SK-N-SH treated with all-trans-retinoic acid at 6 μM for 48 hours (cell line): ENCODE measurements at regions not wholly inside any gene's neighbourhood (a gene's known extent, or its start where the extent isn't known, plus 50 kb on each side); places are given as distances from the start of the nearest gene placed in this dataset.

Experiments used
- ATAC-seq: fragments of 200-7000 bp; cut with Tn5 transposase; 3 replicates; pipeline ENCODE4 v1.9.1; 2020; ENCODE audit warnings: mild to moderate bottlenecking, moderate library complexity
- ARNTL ChIP-seq: fragments of 450-650 bp; formaldehyde crosslinking; IDR thresholded peaks from 2 replicates; pipeline ENCODE4 v1.5.0; 2020; ENCODE audit warnings: low read depth, mild to moderate bottlenecking, moderate library complexity, borderline replicate concordance
- BACH2 ChIP-seq: fragments of 250-450 bp; sonication (Bioruptor Pico); IDR thresholded peaks from 2 replicates; pipeline ENCODE4 v1.9.0; 2021; ENCODE audit warnings: mild to moderate bottlenecking, borderline replicate concordance
- CSDC2 ChIP-seq: fragments of 250-450 bp; sonication (Bioruptor Pico); IDR thresholded peaks from 2 replicates; pipeline ENCODE4 v1.5.0; 2020; ENCODE audit warnings: mild to moderate bottlenecking, moderate library complexity
- ESRRG ChIP-seq: fragments of 250-450 bp; sonication (Bioruptor Pico); IDR thresholded peaks from 2 replicates; pipeline ENCODE4 v1.6.1; 2021; ENCODE audit warnings: mild to moderate bottlenecking
- GLIS3 ChIP-seq: fragments of 250-450 bp; sonication (Bioruptor Pico); IDR thresholded peaks from 2 replicates; pipeline ENCODE4 v1.5.0; 2020; ENCODE audit warnings: mild to moderate bottlenecking, moderate library complexity
- ISL1 ChIP-seq: fragments of 250-450 bp; sonication (Bioruptor Pico); IDR thresholded peaks from 2 replicates; pipeline ENCODE4 v2.1.2; 2022; ENCODE audit warnings: mild to moderate bottlenecking, moderate library complexity
- OSR1 ChIP-seq: fragments of 250-450 bp; sonication (Bioruptor Pico); IDR thresholded peaks from 2 replicates; pipeline ENCODE4 v1.8.0; 2022; ENCODE audit warnings: moderate library complexity, mild to moderate bottlenecking, inconsistent platforms
- PPARA ChIP-seq: fragments of 250-450 bp; sonication (Bioruptor Pico); IDR thresholded peaks from 2 replicates; pipeline ENCODE4 v1.5.0; 2020; ENCODE audit warnings: mild to moderate bottlenecking, borderline replicate concordance
- RARB ChIP-seq: fragments of 250-450 bp; sonication (Bioruptor Pico); IDR thresholded peaks from 2 replicates; pipeline ENCODE4 v1.8.0; 2021; ENCODE audit warnings: mild to moderate bottlenecking, moderate library complexity
- SNAI2 ChIP-seq: fragments of 250-450 bp; sonication (Bioruptor Pico); IDR thresholded peaks from 2 replicates; pipeline ENCODE4 v1.5.0; 2020; ENCODE audit warnings: mild to moderate bottlenecking, moderate library complexity
- TCF4 ChIP-seq: fragments of 250-450 bp; sonication (Bioruptor Pico); IDR thresholded peaks from 2 replicates; pipeline ENCODE4 v1.8.0; 2021; ENCODE audit warnings: mild to moderate bottlenecking, moderate library complexity, borderline replicate concordance
- TOX ChIP-seq: fragments of 250-450 bp; sonication (Bioruptor Pico); IDR thresholded peaks from 2 replicates; pipeline ENCODE4 v1.8.0; 2021; ENCODE audit warnings: mild to moderate bottlenecking, moderate library complexity, borderline replicate concordance
- ZC3H10 ChIP-seq: fragments of 250-450 bp; sonication (Bioruptor Pico); IDR thresholded peaks from 2 replicates; pipeline ENCODE4 v1.5.1; 2021; ENCODE audit warnings: mild to moderate bottlenecking, moderate library complexity
- ZFP3 ChIP-seq: fragments of 250-450 bp; sonication (Bioruptor Pico); IDR thresholded peaks from 2 replicates; pipeline ENCODE4 v1.5.0; 2020; ENCODE audit warnings: mild to moderate bottlenecking, moderate library complexity
- ZFP30 ChIP-seq: fragments of 450-650 bp; formaldehyde crosslinking; IDR thresholded peaks from 2 replicates; pipeline ENCODE4 v1.5.0; 2022; ENCODE audit warnings: mild to moderate bottlenecking, moderate library complexity
- ZNF565 ChIP-seq: fragments of 450-650 bp; formaldehyde crosslinking; conservative IDR thresholded peaks from 2 replicates; pipeline ENCODE4 v1.5.0; 2020; ENCODE audit warnings: low read depth, mild to moderate bottlenecking, moderate library complexity
- ZNF70 ChIP-seq: fragments of 450-650 bp; formaldehyde crosslinking; IDR thresholded peaks from 2 replicates; pipeline ENCODE4 v1.5.0; 2020; ENCODE audit warnings: mild to moderate bottlenecking, moderate library complexity
- ZNF8 ChIP-seq: fragments of 450-650 bp; formaldehyde crosslinking; IDR thresholded peaks from 2 replicates; pipeline ENCODE4 v1.5.0; 2020; ENCODE audit warnings: mild to moderate bottlenecking, moderate library complexity
- TF ChIP-seq, protein P1 (sequence below): fragments of 250-450 bp; sonication (Bioruptor Pico); IDR thresholded peaks from 2 replicates; pipeline ENCODE4 v1.5.1; 2021; ENCODE audit warnings: mild to moderate bottlenecking, moderate library complexity
- TF ChIP-seq, protein P2 (sequence below): fragments of 250-450 bp; sonication (Bioruptor Pico); IDR thresholded peaks from 2 replicates; pipeline ENCODE4 v1.5.1; 2020; ENCODE audit warnings: low read depth, mild to moderate bottlenecking, moderate library complexity
- TF ChIP-seq, protein P3 (sequence below): fragments of 250-450 bp; sonication (Bioruptor Pico); IDR thresholded peaks from 2 replicates; pipeline ENCODE4 v1.8.0; 2020; ENCODE audit warnings: mild to moderate bottlenecking, moderate library complexity, borderline replicate concordance
- TF ChIP-seq, protein P4 (sequence below): fragments of 250-450 bp; sonication (Bioruptor Pico); IDR thresholded peaks from 2 replicates; pipeline ENCODE4 v1.5.0; 2020; ENCODE audit warnings: mild to moderate bottlenecking, moderate library complexity

DNA sequence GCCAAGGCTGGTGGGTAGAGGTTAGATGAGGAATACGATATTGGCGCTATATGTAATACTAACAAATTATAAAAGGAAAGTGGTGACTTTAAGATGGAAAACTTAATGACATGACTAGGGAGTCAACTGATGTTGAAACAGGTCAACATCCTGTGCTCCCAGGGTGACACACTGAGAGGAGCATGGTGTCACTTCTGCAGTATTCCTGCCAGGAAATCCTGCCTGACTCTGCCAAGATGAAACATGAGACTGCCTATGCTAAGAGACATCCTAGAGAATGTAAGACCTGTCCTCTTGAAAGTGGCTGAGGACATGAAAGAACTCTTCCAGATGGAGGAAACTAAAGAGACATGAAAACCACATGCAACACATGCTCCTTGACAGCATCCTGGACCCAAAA is 65.0 kb upstream of the KCND3 start:
- no peak for ATAC-seq
- TF ChIP-seq SNAI2 (CRISPR knock-in tag), result no peak
- no peak for TF ChIP-seq ESRRG (CRISPR knock-in tag)
- no peak for TF ChIP-seq OSR1

DNA sequence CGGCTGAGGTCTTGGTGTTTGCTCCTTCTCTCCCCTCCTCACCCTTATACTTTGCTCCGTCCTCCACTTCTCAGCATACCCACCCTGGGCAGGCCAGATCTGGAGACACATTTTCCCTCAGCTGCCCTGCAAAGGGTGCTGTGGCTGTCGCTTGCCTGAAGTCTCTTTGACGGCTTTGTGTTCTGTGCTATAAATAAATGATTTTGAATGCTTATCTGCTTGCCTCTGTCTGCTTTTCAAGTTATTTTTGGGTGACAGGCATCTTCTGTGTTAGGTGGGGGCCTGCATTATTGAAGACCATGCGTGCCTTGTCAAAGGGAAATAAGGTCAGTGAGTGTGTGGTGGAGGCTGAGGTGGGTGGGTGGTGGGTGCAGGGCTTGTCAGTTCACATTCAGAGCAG is 66.9 kb upstream of the KCND3 start:
- TF ChIP-seq PPARA (CRISPR knock-in tag) (no peak), ZNF70 (no peak), SNAI2 (CRISPR knock-in tag) (no peak), ZNF565 (CRISPR knock-in tag) (no peak), ISL1 (CRISPR knock-in tag) (no peak), ARNTL (no peak), BACH2 (CRISPR knock-in tag) (no peak), ZFP30 (no peak)
- TF ChIP-seq, protein P1, sequence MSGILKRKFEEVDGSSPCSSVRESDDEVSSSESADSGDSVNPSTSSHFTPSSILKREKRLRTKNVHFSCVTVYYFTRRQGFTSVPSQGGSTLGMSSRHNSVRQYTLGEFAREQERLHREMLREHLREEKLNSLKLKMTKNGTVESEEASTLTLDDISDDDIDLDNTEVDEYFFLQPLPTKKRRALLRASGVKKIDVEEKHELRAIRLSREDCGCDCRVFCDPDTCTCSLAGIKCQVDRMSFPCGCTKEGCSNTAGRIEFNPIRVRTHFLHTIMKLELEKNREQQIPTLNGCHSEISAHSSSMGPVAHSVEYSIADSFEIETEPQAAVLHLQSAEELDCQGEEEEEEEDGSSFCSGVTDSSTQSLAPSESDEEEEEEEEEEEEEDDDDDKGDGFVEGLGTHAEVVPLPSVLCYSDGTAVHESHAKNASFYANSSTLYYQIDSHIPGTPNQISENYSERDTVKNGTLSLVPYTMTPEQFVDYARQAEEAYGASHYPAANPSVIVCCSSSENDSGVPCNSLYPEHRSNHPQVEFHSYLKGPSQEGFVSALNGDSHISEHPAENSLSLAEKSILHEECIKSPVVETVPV (CRISPR knock-in tag), result no peak
- TF ChIP-seq, protein P2, sequence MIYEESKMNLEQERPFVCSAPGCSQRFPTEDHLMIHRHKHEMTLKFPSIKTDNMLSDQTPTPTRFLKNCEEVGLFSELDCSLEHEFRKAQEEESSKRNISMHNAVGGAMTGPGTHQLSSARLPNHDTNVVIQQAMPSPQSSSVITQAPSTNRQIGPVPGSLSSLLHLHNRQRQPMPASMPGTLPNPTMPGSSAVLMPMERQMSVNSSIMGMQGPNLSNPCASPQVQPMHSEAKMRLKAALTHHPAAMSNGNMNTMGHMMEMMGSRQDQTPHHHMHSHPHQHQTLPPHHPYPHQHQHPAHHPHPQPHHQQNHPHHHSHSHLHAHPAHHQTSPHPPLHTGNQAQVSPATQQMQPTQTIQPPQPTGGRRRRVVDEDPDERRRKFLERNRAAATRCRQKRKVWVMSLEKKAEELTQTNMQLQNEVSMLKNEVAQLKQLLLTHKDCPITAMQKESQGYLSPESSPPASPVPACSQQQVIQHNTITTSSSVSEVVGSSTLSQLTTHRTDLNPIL (CRISPR knock-in tag), result no peak
- TF ChIP-seq, protein P3, sequence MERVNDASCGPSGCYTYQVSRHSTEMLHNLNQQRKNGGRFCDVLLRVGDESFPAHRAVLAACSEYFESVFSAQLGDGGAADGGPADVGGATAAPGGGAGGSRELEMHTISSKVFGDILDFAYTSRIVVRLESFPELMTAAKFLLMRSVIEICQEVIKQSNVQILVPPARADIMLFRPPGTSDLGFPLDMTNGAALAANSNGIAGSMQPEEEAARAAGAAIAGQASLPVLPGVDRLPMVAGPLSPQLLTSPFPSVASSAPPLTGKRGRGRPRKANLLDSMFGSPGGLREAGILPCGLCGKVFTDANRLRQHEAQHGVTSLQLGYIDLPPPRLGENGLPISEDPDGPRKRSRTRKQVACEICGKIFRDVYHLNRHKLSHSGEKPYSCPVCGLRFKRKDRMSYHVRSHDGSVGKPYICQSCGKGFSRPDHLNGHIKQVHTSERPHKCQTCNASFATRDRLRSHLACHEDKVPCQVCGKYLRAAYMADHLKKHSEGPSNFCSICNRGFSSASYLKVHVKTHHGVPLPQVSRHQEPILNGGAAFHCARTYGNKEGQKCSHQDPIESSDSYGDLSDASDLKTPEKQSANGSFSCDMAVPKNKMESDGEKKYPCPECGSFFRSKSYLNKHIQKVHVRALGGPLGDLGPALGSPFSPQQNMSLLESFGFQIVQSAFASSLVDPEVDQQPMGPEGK (CRISPR knock-in tag), result no peak
- no peak for ATAC-seq

DNA sequence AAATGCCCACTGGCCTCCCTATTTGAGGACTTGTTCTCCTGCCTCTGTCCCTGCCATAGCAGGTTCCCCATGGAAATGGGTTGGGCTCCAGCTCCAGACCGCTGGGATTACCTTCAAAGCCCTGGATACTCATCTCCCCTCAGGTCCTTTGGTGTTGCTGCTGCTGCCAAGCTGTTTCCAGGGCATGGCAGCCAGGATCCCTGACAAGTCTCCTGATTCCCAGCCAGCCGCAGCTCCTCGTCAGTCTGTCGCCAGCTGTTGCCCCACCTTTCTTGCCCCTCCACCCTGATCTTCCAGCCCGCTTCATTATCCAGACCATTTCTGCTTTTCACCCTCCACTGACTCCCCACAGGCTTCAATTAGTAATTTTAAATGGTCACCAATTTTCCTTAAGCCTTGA is 68.3 kb upstream of the KCND3 start:
- ATAC-seq, result no peak
- no peak for TF ChIP-seq ZNF8 (CRISPR knock-in tag)
- no peak for TF ChIP-seq TCF4 (CRISPR knock-in tag)
- no peak for TF ChIP-seq ESRRG (CRISPR knock-in tag)
- no peak for TF ChIP-seq ARNTL
- TF ChIP-seq RARB (CRISPR knock-in tag), result no peak
- TF ChIP-seq ZNF565 (CRISPR knock-in tag), result no peak
- no peak for TF ChIP-seq ISL1 (CRISPR knock-in tag)
- no peak for TF ChIP-seq ZFP3 (CRISPR knock-in tag)
- TF ChIP-seq, protein P1 (CRISPR knock-in tag), result no peak
- no peak for TF ChIP-seq OSR1
- TF ChIP-seq ZFP30, result no peak
- no peak for TF ChIP-seq GLIS3 (CRISPR knock-in tag)
- TF ChIP-seq, protein P4, sequence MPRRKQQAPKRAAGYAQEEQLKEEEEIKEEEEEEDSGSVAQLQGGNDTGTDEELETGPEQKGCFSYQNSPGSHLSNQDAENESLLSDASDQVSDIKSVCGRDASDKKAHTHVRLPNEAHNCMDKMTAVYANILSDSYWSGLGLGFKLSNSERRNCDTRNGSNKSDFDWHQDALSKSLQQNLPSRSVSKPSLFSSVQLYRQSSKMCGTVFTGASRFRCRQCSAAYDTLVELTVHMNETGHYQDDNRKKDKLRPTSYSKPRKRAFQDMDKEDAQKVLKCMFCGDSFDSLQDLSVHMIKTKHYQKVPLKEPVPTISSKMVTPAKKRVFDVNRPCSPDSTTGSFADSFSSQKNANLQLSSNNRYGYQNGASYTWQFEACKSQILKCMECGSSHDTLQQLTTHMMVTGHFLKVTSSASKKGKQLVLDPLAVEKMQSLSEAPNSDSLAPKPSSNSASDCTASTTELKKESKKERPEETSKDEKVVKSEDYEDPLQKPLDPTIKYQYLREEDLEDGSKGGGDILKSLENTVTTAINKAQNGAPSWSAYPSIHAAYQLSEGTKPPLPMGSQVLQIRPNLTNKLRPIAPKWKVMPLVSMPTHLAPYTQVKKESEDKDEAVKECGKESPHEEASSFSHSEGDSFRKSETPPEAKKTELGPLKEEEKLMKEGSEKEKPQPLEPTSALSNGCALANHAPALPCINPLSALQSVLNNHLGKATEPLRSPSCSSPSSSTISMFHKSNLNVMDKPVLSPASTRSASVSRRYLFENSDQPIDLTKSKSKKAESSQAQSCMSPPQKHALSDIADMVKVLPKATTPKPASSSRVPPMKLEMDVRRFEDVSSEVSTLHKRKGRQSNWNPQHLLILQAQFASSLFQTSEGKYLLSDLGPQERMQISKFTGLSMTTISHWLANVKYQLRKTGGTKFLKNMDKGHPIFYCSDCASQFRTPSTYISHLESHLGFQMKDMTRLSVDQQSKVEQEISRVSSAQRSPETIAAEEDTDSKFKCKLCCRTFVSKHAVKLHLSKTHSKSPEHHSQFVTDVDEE (CRISPR knock-in tag), result no peak
- TF ChIP-seq CSDC2 (CRISPR knock-in tag), result no peak
- no peak for TF ChIP-seq SNAI2 (CRISPR knock-in tag)
- no peak for TF ChIP-seq ZNF70

DNA sequence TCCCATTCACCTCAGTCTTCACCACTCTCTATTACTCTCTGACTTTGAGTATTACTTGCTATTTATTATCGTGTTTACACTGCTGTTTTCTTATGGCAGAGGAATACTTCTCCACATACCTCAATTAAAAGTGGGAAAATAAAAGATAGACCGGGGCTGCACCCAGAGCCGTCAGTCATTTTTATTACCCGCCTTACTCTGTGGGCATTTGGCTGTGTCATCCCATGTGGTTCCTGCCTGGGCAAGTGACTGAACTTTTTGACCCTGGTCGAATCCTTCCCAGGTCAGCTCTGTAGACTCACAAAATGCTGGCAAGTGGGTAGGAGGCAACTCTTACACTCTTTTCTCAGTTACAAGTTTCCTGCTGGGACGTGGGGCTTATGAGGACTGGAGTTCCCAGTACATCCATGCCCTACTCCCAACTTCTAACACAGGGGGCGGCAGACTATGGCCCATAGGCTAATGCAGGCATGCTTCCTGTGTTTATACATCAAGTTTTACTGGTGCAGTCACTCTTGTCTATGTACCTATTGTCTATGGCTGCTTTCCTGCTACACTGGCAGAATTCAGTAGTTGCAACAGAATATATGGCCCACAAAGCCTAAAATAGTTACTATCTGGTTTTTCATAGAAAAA is 69.5 kb upstream of the KCND3 start:
- no peak for ATAC-seq
- TF ChIP-seq BACH2 (CRISPR knock-in tag), result no peak
- no peak for TF ChIP-seq SNAI2 (CRISPR knock-in tag)
- no peak for TF ChIP-seq TOX
- no peak for TF ChIP-seq RARB (CRISPR knock-in tag)
- TF ChIP-seq ZNF70, result no peak
- TF ChIP-seq, protein P3 (CRISPR knock-in tag), result no peak
- TF ChIP-seq, protein P2 (CRISPR knock-in tag), result no peak
- TF ChIP-seq ZC3H10 (CRISPR knock-in tag), result no peak
- no peak for TF ChIP-seq GLIS3 (CRISPR knock-in tag)
- no peak for TF ChIP-seq ESRRG (CRISPR knock-in tag)
- no peak for TF ChIP-seq ZFP3 (CRISPR knock-in tag)
- no peak for TF ChIP-seq CSDC2 (CRISPR knock-in tag)
